H1 (cell line): ENCODE measurements at regions not wholly inside any gene's neighbourhood (a gene's known extent, or its start where the extent isn't known, plus 50 kb on each side); places are given as distances from the start of the nearest gene placed in this dataset.

Experiments used
- CTCF ChIA-PET: fragments of 300-600 bp; sonication (Branson Sonifier 250); formaldehyde crosslinking; loops from one replicate; lab custom pipeline; 2021; ENCODE audit not compliant: partially characterized antibody; lab: Charles Lee
- POLR2A ChIA-PET: fragments of 300-600 bp; sonication (Branson Sonifier 250); formaldehyde crosslinking; loops from one replicate; lab custom pipeline; 2021; ENCODE audit warnings: inconsistent platforms; ENCODE audit not compliant: partially characterized antibody; lab: Charles Lee
- DNase-seq, 2 experiments: peaks; one replicate each; pipeline versions ENCODE4 v3.0.0 to v3.0.0-alpha.2; 2010 to 2022; ENCODE audit warnings: low spot score in 2 of 2, low read depth in 1 of 2, mixed read lengths in 1 of 2
- FAIRE-seq: peaks from 2 replicates; lab custom pipeline; 2011; peaks lifted over from hg19 to GRCh38; lab: Jason Lieb, UNC
- H2AFZ ChIP-seq: 2 replicates; pipeline ENCODE4 v1.8.1; 2012; ENCODE audit warnings: low read length, inconsistent platforms
- H2AK5ac ChIP-seq: 2 replicates; pipeline ENCODE4 v1.6.1; 2013; ENCODE audit warnings: low read depth, low read length
- H2BK120ac ChIP-seq: replicated peaks from 2 replicates; pipeline ENCODE3; 2013; ENCODE audit warnings: low read depth, low read length, inconsistent platforms
- H2BK12ac ChIP-seq: 2 replicates; pipeline ENCODE4 v1.6.1; 2013; ENCODE audit warnings: low read depth, low read length
- H2BK15ac ChIP-seq: 2 replicates; pipeline ENCODE4 v1.6.1; 2013; ENCODE audit warnings: low read length
- H2BK20ac ChIP-seq: 2 replicates; pipeline ENCODE4 v1.6.1; 2013; ENCODE audit warnings: low read length
- H2BK5ac ChIP-seq: 2 replicates; pipeline ENCODE4 v1.6.1; 2013; ENCODE audit warnings: low read depth, low read length
- H3K14ac ChIP-seq: 2 replicates; pipeline ENCODE4 v1.6.1; 2013; ENCODE audit warnings: inconsistent platforms; ENCODE audit not compliant: insufficient read length
- H3K18ac ChIP-seq: 2 replicates; pipeline ENCODE4 v1.6.1; 2013; ENCODE audit warnings: low read length; ENCODE audit errors: extremely low read depth
- H3K23ac ChIP-seq: 2 replicates; pipeline ENCODE4 v1.6.1; 2013; ENCODE audit warnings: inconsistent platforms; ENCODE audit not compliant: insufficient read length
- H3K23me2 ChIP-seq: 2 replicates; pipeline ENCODE4 v1.6.1; 2013; ENCODE audit warnings: low read depth, low read length
- H3K27ac ChIP-seq: 2 replicates; pipeline ENCODE4 v1.6.1; 2011; ENCODE audit warnings: low read depth, low read length, inconsistent platforms
- H3K27me3 ChIP-seq, 4 experiments: replicated peaks in 1 of 4; 1 replicate in 1 of 4; 2 replicates in 3 of 4; pipeline versions ENCODE4 v1.6.1 to v1.8.1; 2011 to 2013; ENCODE audit warnings: low read length in 3 of 4, mild to moderate bottlenecking in 3 of 4, inconsistent platforms in 2 of 4, mixed read lengths in 2 of 4, moderate library complexity in 1 of 4; ENCODE audit not compliant: control insufficient read depth in 3 of 4, insufficient read depth in 3 of 4; ENCODE audit errors: extremely low read depth in 1 of 4
- H3K36me3 ChIP-seq, 4 experiments: 2 replicates each; pipeline versions ENCODE4 v1.6.1 to v1.8.1; 2011 to 2013; ENCODE audit warnings: mild to moderate bottlenecking in 4 of 4, low read length in 3 of 4, moderate library complexity in 2 of 4, control low read depth in 1 of 4, inconsistent platforms in 1 of 4; ENCODE audit not compliant: insufficient read depth in 4 of 4, control insufficient read depth in 2 of 4
- H3K4ac ChIP-seq: replicated peaks from 2 replicates; pipeline ENCODE3; 2013; ENCODE audit warnings: low read length, low read depth, mixed read lengths, inconsistent platforms; ENCODE audit not compliant: insufficient read length
- H3K4me1 ChIP-seq, 4 experiments: replicated peaks in 1 of 4; 1 replicate in 1 of 4; 2 replicates in 3 of 4; pipeline versions ENCODE4 v1.6.1 to v1.8.1; 2011 to 2013; ENCODE audit warnings: low read length in 3 of 4, inconsistent platforms in 2 of 4, mixed read lengths in 1 of 4; ENCODE audit not compliant: insufficient read depth in 4 of 4, control insufficient read depth in 3 of 4
- H3K4me2 ChIP-seq, 2 experiments: 2 replicates each; pipeline versions ENCODE4 v1.6.1 to v1.8.1; 2011 to 2013; ENCODE audit warnings: low read depth in 2 of 2, low read length in 2 of 2, control low read depth in 1 of 2, inconsistent platforms in 1 of 2, mild to moderate bottlenecking in 1 of 2; ENCODE audit not compliant: insufficient read depth in 1 of 2
- H3K4me3 ChIP-seq, 4 experiments: fragments of 200-600, 300-600 bp in 1 of 4; sonication (generic), shearing (Covaris generic), sonication (Bioruptor Twin) in 1 of 4; 2 replicates each; pipeline versions ENCODE4 v1.5.1 to v1.8.1; 2011 to 2016; ENCODE audit warnings: low read length in 4 of 4, low read depth in 3 of 4, control low read depth in 2 of 4, inconsistent platforms in 2 of 4, mild to moderate bottlenecking in 2 of 4, mixed read lengths in 1 of 4, moderate library complexity in 1 of 4; ENCODE audit not compliant: insufficient read depth in 2 of 4; ENCODE audit errors: extremely low read depth in 1 of 4
- H3K56ac ChIP-seq: replicated peaks from 2 replicates; pipeline ENCODE3; 2013; ENCODE audit warnings: low read depth, mild to moderate bottlenecking, mixed read lengths, low read length, inconsistent platforms; ENCODE audit not compliant: insufficient read length
- H3K79me1 ChIP-seq: 2 replicates; pipeline ENCODE4 v1.6.1; 2013; ENCODE audit warnings: low read depth, low read length, control low read depth
- H3K79me2 ChIP-seq, 2 experiments: 2 replicates each; pipeline versions ENCODE4 v1.6.1 to v1.8.1; 2012 to 2013; ENCODE audit warnings: low read length in 2 of 2, mild to moderate bottlenecking in 2 of 2, inconsistent platforms in 1 of 2; ENCODE audit not compliant: insufficient read depth in 2 of 2, control insufficient read depth in 1 of 2
- H3K9ac ChIP-seq, 4 experiments: replicated peaks in 1 of 4; 1 replicate in 1 of 4; 2 replicates in 3 of 4; pipeline versions ENCODE4 v1.6.1 to v1.8.1; 2011 to 2013; ENCODE audit warnings: low read depth in 3 of 4, low read length in 3 of 4, control low read depth in 2 of 4, mild to moderate bottlenecking in 2 of 4, moderate library complexity in 2 of 4, inconsistent platforms in 1 of 4; ENCODE audit errors: extremely low read depth in 1 of 4
- H3K9me3 ChIP-seq, 2 experiments: 2 replicates each; pipeline versions ENCODE4 v1.6.1 to v1.8.1; 2012 to 2013; ENCODE audit warnings: mild to moderate bottlenecking in 2 of 2, moderate library complexity in 2 of 2, control low read depth in 1 of 2, inconsistent platforms in 1 of 2, low read depth in 1 of 2, low read length in 1 of 2, mixed read lengths in 1 of 2; ENCODE audit not compliant: insufficient read depth in 2 of 2
- H4K20me1 ChIP-seq, 2 experiments: replicated peaks in 1 of 2; 2 replicates each; pipeline versions ENCODE3 to v1.8.1; 2011 to 2013; ENCODE audit warnings: inconsistent platforms in 2 of 2, low read length in 2 of 2, mild to moderate bottlenecking in 1 of 2; ENCODE audit not compliant: insufficient read depth in 2 of 2, control insufficient read depth in 1 of 2
- H4K5ac ChIP-seq: 2 replicates; pipeline ENCODE4 v1.6.1; 2013; ENCODE audit warnings: low read length, low read depth, mixed read lengths, inconsistent platforms; ENCODE audit not compliant: insufficient read length
- H4K8ac ChIP-seq: 2 replicates; pipeline ENCODE4 v1.8.0; 2013; ENCODE audit warnings: mild to moderate bottlenecking, moderate library complexity, low read length, inconsistent platforms; ENCODE audit not compliant: insufficient read depth; ENCODE audit errors: extremely low read depth
- H4K91ac ChIP-seq: replicated peaks from 2 replicates; pipeline ENCODE3; 2013; ENCODE audit warnings: low read length, mixed read lengths, inconsistent platforms; ENCODE audit not compliant: insufficient read length
- GABPA ChIP-seq: IDR thresholded peaks from 2 replicates; pipeline ENCODE4 v1.6.1; 2011; ENCODE audit warnings: mild to moderate bottlenecking, low read length, moderate library complexity, borderline replicate concordance; ENCODE audit not compliant: insufficient read depth
- WGBS, 2 experiments: shearing (Covaris generic) in 1 of 2; methylation state at CpG; one replicate each; pipeline versions ENCODE4 v1.1.6 to v1.1.7; 2013 to 2015; ENCODE audit warnings: low lambda C conversion rate in 2 of 2, mixed read lengths in 2 of 2, inconsistent platforms in 1 of 2, low coverage in 1 of 2, missing lambda C conversion rate in 1 of 2; ENCODE audit not compliant: insufficient replicate concordance in 2 of 2, insufficient coverage in 1 of 2, insufficient read length in 1 of 2; ENCODE audit errors: extremely low coverage in 1 of 2, missing lambda C conversion rate in 1 of 2; 5-methylcytosine and 5-hydroxymethylcytosine counted together

DNA sequence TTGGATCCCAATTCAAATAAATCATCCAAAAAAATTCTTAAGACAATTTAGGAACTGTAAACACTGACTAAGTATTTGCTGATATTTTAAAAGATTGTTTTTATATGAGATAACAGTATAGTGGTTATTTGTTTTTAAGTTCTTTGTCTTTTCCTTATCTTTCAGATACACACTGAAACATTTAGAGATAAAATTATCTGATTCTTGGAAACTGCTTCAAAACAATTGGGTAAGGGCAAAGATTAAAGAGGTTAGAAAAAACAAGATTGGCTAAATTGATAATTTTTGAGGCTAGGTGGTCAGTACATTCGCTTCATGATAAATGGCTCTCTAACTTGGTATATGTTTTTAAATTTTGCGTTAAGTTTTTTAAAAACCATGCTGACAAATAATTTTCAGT lies 117.3 kb downstream of the PSMG1 start:
- WGBS, 2 experiments, result 91% methylated on average over 2 of the region's 2 CpGs; no CpG with 5 or more reads in 1 of the 2 experiments
- no peaks in the 10 kb centered on the region for H3K36me3 ChIP-seq
- H2AFZ ChIP-seq, result no peak overlapping the region
- H3K18ac ChIP-seq, result no peak overlapping the region
- no peak overlapping the region for H3K56ac ChIP-seq
- no peaks in the 10 kb centered on the region for H3K23me2 ChIP-seq
- no peak for DNase-seq
- no peak overlapping the region for H4K8ac ChIP-seq
- H3K14ac ChIP-seq, result no peak overlapping the region
- H3K9ac ChIP-seq, result no peak overlapping the region
- no peaks in the 10 kb centered on the region for H3K27me3 ChIP-seq
- H4K91ac ChIP-seq, result no peak overlapping the region
- H2BK20ac ChIP-seq, result no peak overlapping the region
- H3K4me3 ChIP-seq, result no peak overlapping the region
- POLR2A ChIA-PET, result no interaction called here
- no peak overlapping the region for H3K27ac ChIP-seq
- H3K79me1 ChIP-seq, result no peaks in the 10 kb centered on the region
- H3K23ac ChIP-seq, result no peak overlapping the region
- no peak for FAIRE-seq
- no peak overlapping the region for H3K4me2 ChIP-seq
- CTCF ChIA-PET, result no interaction called here
- no peak overlapping the region for H2BK12ac ChIP-seq
- no peaks in the 10 kb centered on the region for H3K4me1 ChIP-seq
- H3K4ac ChIP-seq, result no peak overlapping the region
- no peaks in the 10 kb centered on the region for H3K79me2 ChIP-seq
- H4K5ac ChIP-seq, result no peak overlapping the region
- no peak overlapping the region for H2BK5ac ChIP-seq
- H2AK5ac ChIP-seq, result no peak overlapping the region
- H4K20me1 ChIP-seq, result no peaks in the 10 kb centered on the region
- no peak overlapping the region for H2BK15ac ChIP-seq
- peaks cover 3 to 6% of the 10 kb centered on the region in 2 experiments for H3K9me3 ChIP-seq
- H2BK120ac ChIP-seq, result no peak overlapping the region
- TF ChIP-seq GABPA, result no peak
